Liver (tissue), 8 donors: ENCODE measurements at regions not wholly inside any gene's neighbourhood (a gene's known extent, or its start where the extent isn't known, plus 50 kb on each side); places are given as distances from the start of the nearest gene placed in this dataset.

ENCODE experiments used
- DNase-seq: peaks from one replicate; pipeline ENCODE4 v3.0.0-alpha.2; 2017; ENCODE audit warnings: low spot score
- H3K27ac ChIP-seq, 2 donors: one replicate each; pipeline ENCODE4 v1.7.0; 2013; ENCODE audit warnings: inconsistent platforms in 2 of 2, low read length in 2 of 2, control low read depth in 1 of 2, low read depth in 1 of 2, mild to moderate bottlenecking in 1 of 2
- H3K27me3 ChIP-seq, 4 donors: one replicate each; pipeline versions ENCODE4 v1.6.1 to v1.7.0; 2013; ENCODE audit warnings: low read length in 3 of 4, inconsistent platforms in 1 of 4, mild to moderate bottlenecking in 1 of 4, moderate library complexity in 1 of 4; ENCODE audit not compliant: control insufficient read depth in 4 of 4, insufficient read depth in 4 of 4
- H3K36me3 ChIP-seq, 4 donors: one replicate each; pipeline versions ENCODE4 v1.6.1 to v1.7.0; 2013; ENCODE audit warnings: low read length in 3 of 4, mild to moderate bottlenecking in 3 of 4, low read depth in 1 of 4, moderate library complexity in 1 of 4; ENCODE audit not compliant: control insufficient read depth in 4 of 4, insufficient read depth in 3 of 4
- H3K4me1 ChIP-seq, 4 donors: one replicate each; pipeline versions ENCODE4 v1.6.1 to v1.7.0; 2013; ENCODE audit warnings: low read length in 3 of 4, mild to moderate bottlenecking in 3 of 4, moderate library complexity in 1 of 4; ENCODE audit not compliant: control insufficient read depth in 4 of 4, insufficient read depth in 4 of 4
- H3K4me3 ChIP-seq, 3 donors: one replicate each; pipeline versions ENCODE4 v1.6.1 to v1.7.0; 2013; ENCODE audit warnings: low read length in 3 of 3, control low read depth in 1 of 3, low read depth in 1 of 3, mild to moderate bottlenecking in 1 of 3
- H3K9ac ChIP-seq, 2 donors: one replicate each; pipeline ENCODE4 v1.7.0; 2013; ENCODE audit warnings: low read length in 2 of 2, mild to moderate bottlenecking in 2 of 2, moderate library complexity in 2 of 2, control low read depth in 1 of 2, low read depth in 1 of 2
- H3K9me3 ChIP-seq, 4 donors: one replicate each; pipeline versions ENCODE4 v1.6.1 to v1.7.0; 2013; ENCODE audit warnings: low read length in 3 of 4; ENCODE audit not compliant: control insufficient read depth in 4 of 4
- CTCF ChIP-seq: fragments of 150-350 bp; IDR thresholded peaks from 2 replicates; pipeline ENCODE4 v1.5.1; 2017; ENCODE audit warnings: improper control_type of control experiment, low read depth, low read length; ENCODE audit not compliant: missing input control
- FOXA1 ChIP-seq: IDR thresholded peaks from 2 replicates; pipeline ENCODE4 v1.6.1; 2016; ENCODE audit warnings: antibody characterized with exemption
- FOXA2 ChIP-seq: IDR thresholded peaks from 2 replicates; pipeline ENCODE4 v1.6.1; 2016; ENCODE audit warnings: antibody characterized with exemption
- HNF4A ChIP-seq, 2 donors: conservative IDR thresholded peaks; 2 replicates each; pipeline ENCODE4 v1.6.1; 2016; ENCODE audit warnings: antibody characterized with exemption in 2 of 2, mild to moderate bottlenecking in 2 of 2
- JUND ChIP-seq, 2 donors: IDR thresholded peaks; 2 replicates each; pipeline ENCODE4 v1.6.1; 2016; ENCODE audit warnings: antibody characterized with exemption in 2 of 2
- MAX ChIP-seq: IDR thresholded peaks from 2 replicates; pipeline ENCODE4 v1.6.1; 2016; ENCODE audit warnings: antibody characterized with exemption
- ZBTB33 ChIP-seq: IDR thresholded peaks from 2 replicates; pipeline ENCODE4 v1.6.1; 2016; ENCODE audit warnings: antibody characterized with exemption
- WGBS: extraction: QIAGEN DNeasy Blood & Tissue Kit; methylation state at CpG from one replicate; pipeline ENCODE4 v1.1.7; 2013; 5-methylcytosine and 5-hydroxymethylcytosine counted together
- donor health status: healthy.
- donor health status: healthy.
- donor health status: healthy.
- donor health status: healthy.
- donor health status: healthy.

- no peaks in the 10 kb centered on the region for H3K4me1 ChIP-seq
- no peaks in the 10 kb centered on the region for H3K36me3 ChIP-seq
- DNase-seq, result no peak
- no peaks in the 10 kb centered on the region for H3K27me3 ChIP-seq
- H3K4me3 ChIP-seq, result no peak overlapping the region
- 91% methylated on average over 7 of the region's 7 CpGs for WGBS
- H3K9ac ChIP-seq, result no peak overlapping the region
- H3K27ac ChIP-seq, result no peak overlapping the region
- no peak for TF ChIP-seq FOXA2
- no peak for TF ChIP-seq ZBTB33
- TF ChIP-seq FOXA1, result no peak
- TF ChIP-seq CTCF, result no peak
- no peak for TF ChIP-seq HNF4A (conservative IDR thresholded peaks at IDR 0.05)
- TF ChIP-seq MAX, result no peak
- no peak for TF ChIP-seq JUND (IDR thresholded peaks at IDR 0.05)
- no peaks in the 10 kb centered on the region for H3K9me3 ChIP-seq
These were observed 49.9 kb upstream of the FZD7 start for GRCh38 chr2:201983800-201984199.
